ENCODE measurements at regions not wholly inside any gene's neighbourhood (a gene's known extent, or its start where the extent isn't known, plus 50 kb on each side); places are given as distances from the start of the nearest gene placed in this dataset.
"Not testable (repeated sequence)": the region's sequence is repeated elsewhere in the genome, so short reads cannot be mapped to it uniquely, and the experiment has no call there.

GRCh38 chr18:46179306-46179705 lies 75.1 kb downstream of the HAUS1 start:
- intact Hi-C loops (cut with DNase I): loop anchor here (10.0 kb wide), 1 partner anchor 235 kb away; no protein-coding TSS in a partner anchor
- no peak for DNase-seq (ENCODE audit: low spot score)

GRCh38 chr18:46182633-46183358 lies 78.6 kb downstream of the HAUS1 start:
- no peak for DNase-seq (ENCODE audit: low spot score)
- intact Hi-C loops (cut with DNase I): no loop called here

GRCh38 chr18:46184296-46184695 lies 80.1 kb downstream of the HAUS1 start:
- DNase-seq (ENCODE audit: low spot score); intact Hi-C loops (cut with DNase I): not testable (repeated sequence)

- intact Hi-C loops (cut with DNase I): no loop called here
- no peak for DNase-seq (ENCODE audit: low spot score)
Observed at GRCh38 chr18:46184727-46185126, 80.5 kb downstream of the HAUS1 start.

GRCh38 chr18:46190667-46191066 lies 86.5 kb downstream of the HAUS1 start:
- intact Hi-C loops (cut with DNase I): no loop called here
- no peak for DNase-seq (ENCODE audit: low spot score)

- intact Hi-C loops (cut with DNase I): no loop called here
- DNase-seq (ENCODE audit: low spot score): no peak
Observed at GRCh38 chr18:46196627-46197243, 92.5 kb downstream of the HAUS1 start.

GRCh38 chr18:46199515-46200147 lies 95.4 kb downstream of the HAUS1 start:
- intact Hi-C loops (cut with DNase I): no loop called here
- no peak for DNase-seq (ENCODE audit: low spot score)

- intact Hi-C loops (cut with DNase I); DNase-seq (ENCODE audit: low spot score): not testable (repeated sequence)
Observed at GRCh38 chr18:46200178-46201055, 96.2 kb downstream of the HAUS1 start.

- DNase-seq (ENCODE audit: low spot score): no peak
- intact Hi-C loops (cut with DNase I): no loop called here
Observed at GRCh38 chr18:46204143-46204542, 100.0 kb downstream of the HAUS1 start.

- DNase-seq (ENCODE audit: low spot score): no peak
- intact Hi-C loops (cut with DNase I): no loop called here
Observed at GRCh38 chr18:46207985-46208384, 103.8 kb downstream of the HAUS1 start.

GRCh38 chr18:46209161-46209560 lies 105.0 kb downstream of the HAUS1 start:
- intact Hi-C loops (cut with DNase I): no loop called here

GRCh38 chr18:46211816-46212215 lies 107.6 kb downstream of the HAUS1 start:
- DNase-seq (ENCODE audit: low spot score): no peak
- intact Hi-C loops (cut with DNase I): loop anchor here (10.0 kb wide), 1 partner anchor 53 kb away; no protein-coding TSS in a partner anchor

More at GRCh38 chr18:46209161-46209560, 105.0 kb downstream of the HAUS1 start:
- no peak for DNase-seq (ENCODE audit: low spot score)

- intact Hi-C loops (cut with DNase I): loop anchor here (10.0 kb wide), 1 partner anchor 52 kb away; no protein-coding TSS in a partner anchor
Observed at GRCh38 chr18:46212398-46212797, 108.2 kb downstream of the HAUS1 start.

GRCh38 chr18:46213295-46213694 lies 109.1 kb downstream of the HAUS1 start:
- intact Hi-C loops (cut with DNase I): loop anchor here (10.0 kb wide), 1 partner anchor 52 kb away; no protein-coding TSS in a partner anchor
- DNase-seq (ENCODE audit: low spot score): no peak

More at GRCh38 chr18:46212398-46212797, 108.2 kb downstream of the HAUS1 start:
- no peak for DNase-seq (ENCODE audit: low spot score)

- intact Hi-C loops (cut with DNase I): loop anchor here (10.0 kb wide), 1 partner anchor 50 kb away; no protein-coding TSS in a partner anchor
- DNase-seq (ENCODE audit: low spot score): no peak
Observed at GRCh38 chr18:46214435-46214834, 110.2 kb downstream of the HAUS1 start.

- intact Hi-C loops (cut with DNase I): loop anchor here (2.0 to 10.0 kb wide), 2 partner anchors 43 to 49 kb away; no protein-coding TSS in a partner anchor
- no peak for DNase-seq (ENCODE audit: low spot score)
Observed at GRCh38 chr18:46215902-46216723, 111.9 kb downstream of the HAUS1 start.

- intact Hi-C loops (cut with DNase I): no loop called here
- no peak for DNase-seq (ENCODE audit: low spot score)
Observed at GRCh38 chr18:46220116-46220515, 115.9 kb downstream of the HAUS1 start.

- no peak for DNase-seq (ENCODE audit: low spot score)
- intact Hi-C loops (cut with DNase I): no loop called here
Observed at GRCh38 chr18:46222093-46222492, 117.9 kb downstream of the HAUS1 start.

Data from cardiac septum (tissue), 1 donor.